NT2/D1 (cell line): ENCODE measurements at regions not wholly inside any gene's neighbourhood (a gene's known extent, or its start where the extent isn't known, plus 50 kb on each side); places are given as distances from the start of the nearest gene placed in this dataset.

Source experiments
- SUZ12 ChIP-seq: IDR thresholded peaks from 2 replicates; pipeline ENCODE4 v1.6.1; 2011; ENCODE audit not compliant: insufficient read length, insufficient read depth; ENCODE audit errors: extremely low read depth
- ZNF274 ChIP-seq: IDR thresholded peaks from 2 replicates; pipeline ENCODE4 v1.6.1; 2011; ENCODE audit warnings: mild to moderate bottlenecking, low read depth, low read length

DNA sequence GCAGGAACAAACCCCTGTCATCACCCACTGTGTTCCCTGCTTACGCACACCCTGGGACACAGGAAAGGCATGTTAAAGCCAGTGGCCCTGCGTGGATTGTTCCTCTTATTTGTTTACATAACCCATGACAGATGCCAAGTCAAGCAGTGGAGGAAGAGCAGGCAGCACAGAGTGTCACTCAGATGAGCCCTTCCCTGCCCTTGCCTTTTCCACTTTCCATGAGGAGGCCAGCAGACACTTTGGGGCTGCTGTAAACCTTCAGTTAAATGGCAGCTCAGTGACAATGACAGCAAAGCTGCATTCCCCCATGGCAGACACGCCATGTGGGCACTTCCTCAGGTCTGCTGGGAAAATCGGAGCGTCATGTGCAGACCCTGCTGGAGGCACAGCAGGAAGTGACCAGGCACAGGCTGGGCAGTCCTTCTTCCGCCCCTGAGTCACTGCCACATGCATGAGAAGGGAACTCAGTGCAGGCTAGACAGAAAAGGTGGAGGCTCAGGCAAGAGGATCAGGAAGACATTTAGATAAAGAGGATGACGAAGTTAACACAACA lies 216.8 kb upstream of the PIK3R1 start:
- TF ChIP-seq ZNF274, result no peak
- TF ChIP-seq SUZ12, result no peak
